ENCODE measurements at regions not wholly inside any gene's neighbourhood (a gene's known extent, or its start where the extent isn't known, plus 50 kb on each side); places are given as distances from the start of the nearest gene placed in this dataset.

- no peak for TF ChIP-seq CTCF (IDR thresholded peaks at IDR 0.05)
- no peak for TF ChIP-seq POLR2A (IDR thresholded peaks at IDR 0.05)
Measured at GRCh38 chr5:110094109-110094508, 404.4 kb downstream of the MAN2A1 start.
